ENCODE measurements at regions not wholly inside any gene's neighbourhood (a gene's known extent, or its start where the extent isn't known, plus 50 kb on each side); places are given as distances from the start of the nearest gene placed in this dataset.
"Not testable (repeated sequence)": the region's sequence is repeated elsewhere in the genome, so short reads cannot be mapped to it uniquely, and the experiment has no call there.

DNA sequence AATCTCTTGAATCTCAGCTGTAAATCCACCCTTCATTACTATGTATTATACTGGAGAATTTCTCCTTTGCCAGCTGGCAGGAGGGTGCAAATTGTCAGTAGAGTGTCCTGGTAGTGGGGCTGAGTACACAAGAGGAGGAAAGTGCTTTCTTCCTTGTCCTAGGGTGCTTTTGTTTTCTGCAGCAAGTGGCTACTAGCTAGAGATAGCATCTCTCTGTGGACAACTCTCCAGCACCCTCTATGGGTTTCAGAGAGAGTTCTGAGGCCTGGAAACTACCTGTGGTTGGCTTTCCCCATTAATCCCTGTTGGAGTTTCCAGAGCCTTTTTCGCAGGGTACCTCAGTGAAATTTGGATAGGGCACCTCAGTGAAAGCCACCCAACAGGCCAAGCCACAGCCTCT, 422.5 kb upstream of the RGS17 start:
- no peak for DNase-seq

DNA sequence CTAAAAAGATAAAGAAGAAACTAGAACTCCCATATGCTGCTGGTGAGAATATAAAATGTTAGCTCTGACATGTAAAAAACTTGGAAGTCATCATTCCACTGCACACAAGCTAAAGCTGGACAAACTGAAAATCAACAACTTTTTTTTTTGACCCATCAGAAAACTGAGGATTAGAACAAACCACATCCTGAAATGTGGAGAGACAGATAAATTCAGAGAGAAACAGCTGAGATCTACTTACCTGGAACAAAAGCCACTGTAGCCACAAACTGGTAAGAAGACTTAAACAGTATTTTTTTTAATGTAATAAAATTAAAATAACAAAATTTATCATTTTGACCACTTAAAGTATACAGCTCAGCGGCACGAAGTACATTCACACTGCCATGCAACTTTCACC, 408.5 kb upstream of the RGS17 start:
- no peak for DNase-seq

DNA sequence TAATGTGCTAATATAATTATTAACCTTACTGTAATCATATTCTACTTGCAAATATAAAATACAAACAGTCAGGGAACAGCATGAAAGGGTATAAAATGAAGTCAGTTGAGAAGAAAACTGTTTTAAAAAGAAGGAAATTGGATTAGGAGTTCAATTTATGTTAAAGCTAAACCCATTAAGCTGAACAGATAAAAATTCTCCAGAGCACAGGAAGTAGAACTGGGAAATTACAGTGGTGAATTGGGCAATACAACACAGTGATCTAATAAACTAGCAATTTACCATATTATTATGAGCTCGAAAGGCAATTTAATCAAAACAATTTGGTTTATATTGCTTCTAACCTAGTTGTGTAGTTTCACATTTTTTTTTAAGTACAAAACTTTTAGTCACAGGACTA, 407.4 kb upstream of the RGS17 start:
- DNase-seq = no peak

DNA sequence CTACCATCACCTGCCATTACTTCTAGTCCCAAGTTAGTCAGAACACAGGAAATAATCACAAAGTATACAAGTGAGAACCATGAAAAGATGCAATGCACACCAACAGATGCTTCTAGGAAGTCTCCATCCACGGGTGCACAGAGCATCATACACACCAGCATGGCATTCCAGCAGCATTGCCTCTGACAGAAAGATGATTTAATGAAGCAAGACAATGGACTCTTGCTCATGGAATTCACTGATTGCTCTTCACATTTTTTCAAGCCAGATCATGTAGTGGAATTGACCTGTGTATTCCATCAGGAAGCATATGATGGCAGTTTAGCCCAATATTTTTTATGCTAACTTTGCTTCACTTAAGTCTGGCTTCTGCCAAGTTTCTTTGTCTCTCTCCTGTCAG, 406.3 kb upstream of the RGS17 start:
- DNase-seq = no peak

DNA sequence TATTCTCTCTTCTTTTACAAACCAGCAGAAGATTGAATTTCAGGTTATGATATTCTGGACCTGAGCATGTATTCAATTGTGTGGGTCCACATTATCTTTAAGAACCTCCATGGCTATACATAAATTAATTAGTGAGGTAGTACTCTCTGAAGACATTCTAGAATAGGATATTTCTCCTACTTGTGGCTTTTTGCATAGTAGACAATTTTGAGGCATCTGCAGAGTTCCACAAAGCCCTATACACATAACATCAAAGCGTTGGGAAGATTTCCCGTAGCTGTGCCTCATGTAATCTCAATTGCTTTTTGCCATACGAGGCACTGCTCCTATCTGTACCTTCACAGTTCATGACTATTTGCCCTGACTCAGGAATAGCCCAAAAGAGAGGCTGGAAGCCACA, 395.4 kb upstream of the RGS17 start:
- DNase-seq = no peak

DNA sequence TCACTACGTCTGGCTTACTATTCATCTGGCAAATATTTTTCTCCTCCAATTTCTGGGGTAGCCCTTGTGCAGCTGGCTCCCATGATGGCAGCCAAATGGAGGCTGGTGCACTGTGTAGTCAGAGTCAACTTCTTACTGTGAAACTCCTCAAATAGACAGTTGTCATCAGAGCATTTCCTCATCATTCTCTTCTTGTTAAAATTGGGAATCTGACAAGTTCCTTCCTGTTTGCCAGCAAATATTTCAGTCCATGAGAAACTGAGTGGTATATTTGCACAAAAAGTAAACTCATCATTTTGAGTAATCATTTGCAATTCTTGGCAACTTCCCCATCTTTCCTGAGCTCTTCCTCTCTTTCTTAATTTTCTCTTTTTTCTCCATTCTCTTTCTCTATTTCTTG, 394.9 kb upstream of the RGS17 start:
- no peak for DNase-seq

DNA sequence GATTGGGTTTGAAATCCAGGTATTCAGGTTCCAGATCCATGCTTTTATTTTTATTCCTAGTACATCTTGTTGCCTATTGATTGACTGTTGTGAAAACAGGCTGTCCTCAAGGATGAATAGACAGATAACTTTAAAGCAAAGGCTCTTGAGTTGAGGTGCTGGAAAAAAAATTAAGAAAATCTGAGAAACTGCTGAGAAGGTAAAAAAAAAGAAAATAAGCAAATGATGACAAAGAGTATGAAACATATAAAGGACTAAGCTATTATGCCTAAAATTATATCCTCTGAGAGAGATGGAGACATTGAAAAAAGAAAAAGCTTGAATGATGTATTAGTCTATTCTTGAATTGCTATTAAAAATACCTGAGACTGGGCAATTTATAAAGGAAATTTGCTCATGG, 392.3 kb upstream of the RGS17 start:
- DNase-seq = no peak

DNA sequence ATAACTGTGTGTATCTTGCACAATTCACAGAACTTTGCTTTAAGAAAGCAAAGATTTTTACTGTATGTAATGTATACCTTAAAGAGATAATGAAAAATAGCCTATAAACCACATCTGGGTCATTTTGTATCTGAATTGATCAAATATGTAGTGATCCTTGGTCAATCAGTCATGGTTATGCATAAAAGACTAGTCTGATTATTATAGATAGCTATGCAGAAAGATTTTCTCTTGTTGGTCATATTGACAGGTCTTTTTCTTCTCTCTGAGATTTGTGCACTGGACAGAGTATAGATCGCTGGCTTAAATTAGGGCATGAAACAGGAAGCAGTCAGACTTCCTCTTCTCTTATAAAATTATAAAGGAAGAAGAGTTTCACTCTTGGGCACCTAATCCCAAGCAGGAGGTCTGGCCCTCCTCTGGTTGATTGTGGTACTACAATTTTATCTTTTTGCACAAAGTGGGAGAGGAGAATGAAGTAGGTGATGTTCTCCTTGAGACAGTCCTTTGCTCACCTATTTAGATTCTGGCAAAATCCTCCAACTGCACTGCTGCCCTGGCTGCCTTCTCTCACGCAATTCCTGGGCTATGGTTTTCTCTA, 380.9 kb upstream of the RGS17 start:
- DNase-seq = peak; percentile 8

DNA sequence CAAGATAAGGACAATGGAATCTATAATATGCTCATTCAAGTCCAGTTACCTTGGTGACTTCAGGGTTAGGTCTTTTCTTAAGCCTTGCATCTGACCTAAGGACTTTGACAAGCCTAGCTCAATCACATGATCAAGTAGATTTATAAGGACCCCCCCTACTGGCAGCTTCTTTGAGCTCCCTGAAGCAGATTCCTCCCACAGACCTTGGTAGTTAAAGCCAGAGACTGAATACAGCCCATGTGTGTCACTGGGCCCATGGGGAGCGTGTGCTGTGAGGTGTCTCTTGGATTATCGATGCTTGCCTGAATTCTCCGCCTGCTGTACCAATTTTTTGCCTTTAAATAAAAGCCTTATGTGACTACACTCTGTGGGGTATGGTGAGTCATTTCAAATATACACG, 372.7 kb upstream of the RGS17 start:
- no peak for DNase-seq

DNA sequence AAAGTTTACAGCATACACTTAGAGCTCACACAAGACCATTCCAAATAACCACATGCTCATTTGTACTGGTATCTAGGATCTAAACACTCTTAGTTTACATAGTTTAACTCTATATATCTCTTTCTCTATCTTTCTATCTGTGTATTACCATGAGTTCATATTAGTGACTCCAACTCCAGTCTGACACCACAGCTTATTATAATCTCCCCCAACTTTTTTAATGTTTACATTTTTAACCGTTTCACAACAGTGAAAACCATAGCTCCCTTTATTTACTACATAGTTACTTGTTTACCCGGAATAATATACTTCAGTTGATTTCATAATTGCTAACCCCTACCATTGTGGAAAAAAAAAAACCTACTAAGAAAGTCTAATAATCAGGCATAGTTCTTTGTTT, 362.4 kb upstream of the RGS17 start:
- no peak for DNase-seq

DNA sequence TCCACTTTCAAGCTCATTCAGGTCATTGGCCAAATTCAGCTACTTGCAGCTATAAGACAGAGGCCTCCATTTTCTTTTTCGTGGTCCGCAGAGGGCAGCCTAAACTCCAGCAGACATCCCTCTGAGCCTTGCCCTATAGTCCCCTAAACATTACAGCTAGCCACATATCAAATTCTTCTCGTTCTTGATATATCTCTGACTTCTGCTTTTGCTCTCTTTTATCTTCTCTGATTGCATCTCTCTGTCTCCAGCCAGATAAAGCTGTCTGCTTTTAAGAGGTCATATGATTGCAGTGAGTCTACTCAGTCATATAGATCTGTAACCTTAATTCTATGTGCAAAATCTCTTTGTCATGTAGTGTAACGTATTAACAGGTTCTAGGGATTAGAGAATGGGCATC, 358.4 kb upstream of the RGS17 start:
- no peak for DNase-seq

DNA sequence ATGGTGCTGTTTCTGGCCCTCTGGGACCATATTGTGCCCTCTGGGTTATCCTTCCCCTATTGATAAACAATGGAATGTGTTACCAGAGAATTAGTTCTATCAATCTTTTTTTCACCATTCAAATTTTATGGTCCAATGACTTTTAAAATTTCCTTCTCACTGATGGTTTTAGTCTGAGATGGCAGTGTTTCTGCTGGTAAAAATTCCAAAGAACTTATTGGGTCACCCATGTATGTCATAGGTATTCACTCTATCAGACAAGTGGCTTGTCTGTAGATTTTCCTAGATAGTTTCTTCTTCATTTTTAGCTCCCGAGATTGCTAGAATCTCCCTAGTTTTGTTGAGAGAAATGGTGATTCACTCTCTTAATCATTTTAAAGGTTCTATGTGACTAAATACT, 357.2 kb upstream of the RGS17 start:
- no peak for DNase-seq

DNA sequence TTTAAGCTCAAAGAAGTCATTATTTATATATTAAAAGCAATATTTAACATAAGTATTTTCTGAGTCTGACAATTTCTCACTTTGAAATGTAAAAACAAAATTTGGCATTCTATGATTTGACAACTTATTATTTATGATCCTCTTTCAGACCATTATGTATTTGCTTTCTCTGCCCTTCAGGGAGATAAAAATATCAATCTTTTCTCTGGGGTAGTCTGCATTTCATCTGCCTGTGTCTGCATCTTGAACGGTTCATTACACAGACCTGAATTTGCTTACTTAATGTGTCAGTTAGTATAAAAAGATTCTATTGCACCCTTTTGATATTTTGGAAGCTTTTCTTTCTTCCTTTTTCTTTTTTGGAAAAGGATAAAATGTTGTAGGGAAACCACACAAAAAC, 354.0 kb upstream of the RGS17 start:
- DNase-seq = no peak

DNA sequence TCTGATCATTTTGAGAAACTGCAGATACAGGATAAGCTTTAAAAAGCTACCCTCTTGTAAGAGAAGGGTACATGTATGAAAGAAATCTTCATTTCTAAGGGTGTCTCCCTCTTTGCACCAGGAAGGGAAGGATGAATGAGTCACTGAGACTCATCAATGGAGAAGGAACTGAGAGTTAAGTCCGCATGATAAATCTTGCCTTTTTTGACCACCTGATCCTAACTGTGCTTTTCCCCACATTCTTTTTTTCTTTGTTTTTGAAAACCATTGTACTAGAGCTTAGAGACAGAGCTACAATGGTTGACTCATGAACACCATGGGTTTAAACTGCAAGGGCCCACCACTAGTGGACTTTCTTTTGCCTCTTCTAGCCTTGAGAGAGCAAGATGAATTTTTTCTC, 353.0 kb upstream of the RGS17 start:
- no peak for DNase-seq

DNA sequence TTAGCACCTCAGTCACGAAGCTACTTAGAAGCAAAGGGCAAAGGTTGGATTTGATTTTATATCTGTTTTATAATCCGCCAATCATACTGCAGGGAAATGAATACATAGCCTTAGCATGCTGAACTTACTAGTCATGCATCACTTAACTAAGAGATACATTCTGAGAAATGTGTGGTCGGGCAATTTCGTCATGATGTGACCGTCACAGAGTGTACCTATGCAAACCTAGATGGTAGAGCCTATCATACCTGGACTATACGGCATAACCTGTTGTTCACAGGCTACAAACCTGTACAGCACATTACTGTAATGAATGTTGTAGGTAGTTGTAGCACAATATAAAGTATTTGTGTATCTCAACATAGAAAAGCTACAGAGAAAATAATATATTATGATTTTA, 345.2 kb upstream of the RGS17 start:
- DNase-seq = no peak

DNA sequence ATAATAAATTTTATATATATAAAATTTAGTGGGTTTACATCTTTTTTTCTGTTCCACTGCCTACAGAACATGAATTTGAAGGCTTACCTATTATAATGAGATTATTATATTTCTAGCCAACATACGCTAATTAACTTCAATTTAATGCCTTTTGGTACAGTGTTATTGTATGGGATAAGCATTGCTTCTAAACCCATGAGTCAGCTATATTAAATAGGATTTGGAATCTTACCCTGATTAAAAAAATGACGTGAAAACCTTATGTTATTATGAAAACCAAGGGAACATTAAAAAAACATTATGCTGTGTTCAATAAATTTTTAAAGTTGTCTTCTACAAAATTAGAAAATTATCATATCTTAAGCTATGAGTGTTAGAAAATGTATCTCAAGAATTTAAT, 334.0 kb upstream of the RGS17 start:
- no peak for DNase-seq

DNA sequence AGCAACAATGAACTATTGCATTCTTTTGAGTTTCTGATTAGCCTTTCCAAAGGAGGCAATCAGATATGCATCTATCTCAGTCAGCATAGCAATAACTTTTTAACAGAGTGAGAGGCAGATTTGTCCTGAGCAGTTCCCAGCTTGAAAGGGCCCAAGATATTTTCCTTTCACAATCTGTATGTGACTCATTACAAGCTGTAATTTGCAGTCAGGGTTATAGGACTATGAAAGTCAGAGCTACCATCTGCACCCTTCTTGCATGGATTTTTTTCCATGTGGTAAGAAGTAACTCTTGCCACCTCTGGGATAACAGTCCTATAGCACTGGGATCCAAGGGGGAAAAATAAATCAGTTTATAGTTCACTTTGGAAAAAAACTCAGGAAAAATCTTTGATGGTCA, 318.2 kb upstream of the RGS17 start:
- no peak for DNase-seq

DNA sequence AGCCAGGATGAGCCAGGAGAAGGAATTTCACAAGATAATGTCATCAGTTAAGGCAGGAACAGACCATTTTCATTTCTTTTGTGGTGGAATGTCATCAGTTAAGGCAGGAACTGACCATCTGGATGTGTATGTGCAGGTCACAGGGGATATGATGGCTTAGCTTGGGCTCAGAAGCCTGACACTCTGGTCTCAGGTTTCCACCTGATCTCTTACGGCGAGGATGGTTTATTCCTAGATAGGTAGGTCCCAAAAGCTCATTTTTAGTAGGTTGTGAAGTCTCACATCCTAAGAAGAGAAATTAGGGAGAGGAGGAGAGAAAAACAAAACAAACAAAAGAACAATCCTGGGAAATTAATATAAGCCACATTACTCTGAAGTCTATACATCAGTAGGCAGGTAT, 311.7 kb upstream of the RGS17 start:
- DNase-seq = not testable (repeated sequence)

DNA sequence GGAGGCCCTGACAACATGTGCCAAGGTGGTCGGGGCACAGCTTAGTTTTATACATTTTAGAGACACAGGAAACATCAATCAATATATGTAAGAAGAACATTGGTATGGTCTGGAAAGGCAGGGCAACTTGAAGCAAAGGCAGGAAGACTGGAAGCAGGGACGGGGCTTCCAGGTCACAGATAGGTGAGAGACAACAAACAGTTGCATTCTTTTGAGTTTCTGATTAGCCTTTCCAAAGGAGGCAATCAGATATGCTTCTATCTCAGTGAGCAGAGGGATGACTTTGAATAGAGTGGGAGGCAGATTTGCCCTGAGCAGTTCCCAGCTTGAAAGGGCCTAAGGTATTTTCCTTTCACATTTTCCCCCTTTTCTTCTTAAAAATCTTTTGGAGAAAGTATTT, 311.0 kb upstream of the RGS17 start:
- DNase-seq = no peak

DNA sequence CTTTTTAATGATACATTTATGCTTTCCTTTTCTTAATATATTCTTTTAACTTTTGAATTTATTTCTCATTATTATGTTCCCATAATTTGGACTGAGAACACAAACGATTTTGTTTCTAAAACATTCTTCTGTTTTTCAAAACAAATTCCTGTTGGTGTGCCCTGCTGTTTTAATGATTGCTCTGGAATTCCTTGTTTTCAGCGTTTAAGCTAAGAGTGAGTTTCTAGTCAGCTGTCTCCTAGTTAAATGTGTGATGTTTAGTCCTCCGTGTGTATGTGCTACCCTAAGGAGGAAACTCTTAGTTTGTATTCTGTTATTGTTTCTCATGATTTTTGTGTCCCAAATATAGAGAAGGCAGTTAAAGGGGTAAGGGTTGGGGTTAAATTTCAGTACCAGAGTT, 306.1 kb upstream of the RGS17 start:
- DNase-seq = no peak

DNA sequence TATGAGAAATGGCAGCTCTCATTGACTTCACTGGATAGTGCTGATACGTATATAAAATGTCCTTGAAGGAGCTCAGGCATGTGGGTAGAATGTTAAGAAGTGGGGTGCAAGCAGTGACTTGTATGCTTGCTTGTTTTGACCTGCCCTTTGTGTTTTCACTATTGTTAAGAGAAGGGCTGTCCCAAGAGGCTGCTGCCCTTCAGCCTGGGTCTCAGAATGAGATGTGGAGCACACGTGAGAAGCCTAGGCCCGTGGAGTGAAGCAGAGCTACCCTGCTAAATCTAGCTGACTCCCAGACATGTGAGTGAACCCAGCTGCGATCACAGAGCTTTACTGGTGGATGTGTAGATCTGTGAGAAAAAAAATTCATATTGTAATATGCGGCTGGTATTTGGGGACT, 305.3 kb upstream of the RGS17 start:
- no peak for DNase-seq

DNA sequence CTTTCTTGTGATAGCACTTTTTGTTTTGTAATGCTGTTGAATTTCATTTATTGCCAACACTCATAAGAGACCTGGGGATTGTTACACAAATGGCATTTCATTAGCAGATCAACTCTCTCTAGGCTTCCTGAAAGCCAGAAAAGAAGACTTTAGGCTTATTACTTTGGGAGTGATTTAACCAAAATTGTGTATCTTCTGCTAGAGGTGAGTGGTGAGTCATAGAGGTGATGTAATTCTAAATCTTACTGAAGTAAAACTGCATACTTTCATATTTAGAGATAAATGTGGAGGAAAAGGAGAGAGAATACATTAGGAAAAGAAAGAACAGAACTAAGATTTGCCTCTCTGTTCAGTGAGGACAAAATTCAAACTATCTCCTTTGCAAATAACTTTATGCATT, 304.7 kb upstream of the RGS17 start:
- no peak for DNase-seq

DNA sequence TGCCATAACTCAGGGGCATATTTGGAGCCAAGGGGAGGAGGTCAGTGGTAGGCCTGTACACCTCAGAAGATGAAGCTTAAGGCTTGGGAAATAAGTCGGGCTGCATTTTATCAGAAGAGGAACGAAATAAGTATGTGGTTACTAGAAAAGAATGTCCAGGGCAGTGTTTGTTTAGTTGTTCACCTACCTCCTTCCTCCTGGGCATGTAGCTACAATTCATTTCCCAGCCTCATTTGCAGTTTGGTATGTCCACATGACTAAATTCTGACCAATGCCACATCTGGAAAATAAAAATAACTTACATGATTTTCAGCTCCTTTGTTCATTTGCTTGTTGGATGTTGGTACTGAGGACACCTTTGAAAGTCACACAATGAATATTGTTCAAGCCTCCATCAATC, 294.5 kb upstream of the RGS17 start:
- no peak for DNase-seq

DNA sequence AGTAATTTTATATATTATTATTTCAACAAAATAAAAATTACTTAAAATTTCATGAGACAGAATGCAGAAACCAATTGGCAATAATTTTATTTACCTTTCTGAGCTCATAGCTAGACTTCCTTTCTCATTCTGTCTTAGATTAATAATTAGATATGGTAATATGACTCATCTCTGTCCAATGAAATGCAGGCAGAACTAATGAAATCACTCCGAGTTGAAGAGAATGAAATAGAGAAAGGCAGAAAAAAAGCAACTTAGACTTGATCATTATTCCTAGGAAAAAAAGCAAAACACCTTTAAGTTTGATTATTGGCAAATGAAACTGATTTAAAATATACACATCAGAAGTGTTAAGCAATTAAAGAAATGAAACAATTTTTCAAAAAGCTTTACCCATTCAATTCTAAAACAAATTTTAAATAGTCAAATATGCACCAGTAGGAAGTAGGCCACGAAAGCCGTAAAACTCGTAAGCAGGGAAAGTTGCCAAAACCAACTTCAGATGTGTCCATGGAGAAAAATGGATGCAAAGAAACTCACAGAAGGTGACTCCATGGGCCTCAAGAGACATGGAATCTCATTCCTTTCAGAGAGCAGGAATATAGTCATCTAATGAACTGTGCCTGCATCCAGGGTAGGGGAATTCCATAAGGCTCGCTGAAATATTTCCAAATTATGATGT, 293.8 kb upstream of the RGS17 start:
- no peak for DNase-seq

DNA sequence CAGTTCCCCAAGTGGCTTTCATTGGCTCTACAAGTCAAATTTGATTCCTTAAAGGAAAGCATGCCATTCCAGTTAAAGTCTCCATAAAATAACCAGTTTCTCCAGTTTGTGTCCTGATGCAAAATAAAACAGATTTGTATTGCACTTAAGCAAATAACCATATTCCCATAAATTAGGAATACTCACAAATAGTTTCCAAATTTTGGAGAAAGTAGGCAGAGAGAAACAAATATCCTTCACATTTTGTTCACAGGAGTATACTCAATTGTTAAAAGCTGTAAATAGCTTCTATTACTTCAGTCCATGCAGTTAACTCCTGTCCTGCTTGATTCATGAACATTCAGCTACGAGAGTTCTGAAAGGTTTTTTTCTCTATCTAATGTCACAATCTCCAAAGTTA, 281.4 kb upstream of the RGS17 start:
- no peak for DNase-seq

All from renal pelvis (tissue), 1 donor.